Body of pancreas (tissue), 4 donors: ENCODE measurements at regions not wholly inside any gene's neighbourhood (a gene's known extent, or its start where the extent isn't known, plus 50 kb on each side); places are given as distances from the start of the nearest gene placed in this dataset.

ENCODE experiments used
- CTCF ChIP-seq, 7 experiments: fragments of 450-650 bp in 4 of 7; fragments of 200-600 bp in 3 of 7; sonication (generic) in 3 of 7; IDR thresholded peaks; one replicate each; pipeline ENCODE4 v1.5.1; 2016 to 2019; ENCODE audit warnings: antibody characterized with exemption in 7 of 7
- POLR2A ChIP-seq, 3 donors: fragments of 450-650 bp; IDR thresholded peaks; one replicate each; pipeline ENCODE4 v1.6.1; 2016; ENCODE audit warnings: antibody characterized with exemption in 3 of 3, mild to moderate bottlenecking in 2 of 3

GRCh38 chr20:58069796-58070663 is 158.4 kb downstream of the ANKRD60 start:
- TF ChIP-seq POLR2A (IDR thresholded peaks at IDR 0.05) (no peak), CTCF (IDR thresholded peaks at IDR 0.05) (no peak)
